ENCODE measurements at regions not wholly inside any gene's neighbourhood (a gene's known extent, or its start where the extent isn't known, plus 50 kb on each side); places are given as distances from the start of the nearest gene placed in this dataset.
"Not testable (repeated sequence)": the region's sequence is repeated elsewhere in the genome, so short reads cannot be mapped to it uniquely, and the experiment has no call there.

- DNase-seq, result no peak
These were observed 83.6 kb upstream of the RGS1 start for GRCh38 chr1:192491804-192492554.

GRCh38 chr1:192493584-192493983 is 82.0 kb upstream of the RGS1 start:
- no peak for DNase-seq
- TF ChIP-seq POLR2A (IDR thresholded peaks at IDR 0.05; ENCODE audit: low read length) (no peak), GATA1 (IDR thresholded peaks at IDR 0.05; ENCODE audit: low read depth, low read length) (no peak)

More at GRCh38 chr1:192491804-192492554, 83.6 kb upstream of the RGS1 start:
- TF ChIP-seq GATA1 (IDR thresholded peaks at IDR 0.05; ENCODE audit: low read depth, low read length) (no peak), POLR2A (IDR thresholded peaks at IDR 0.05; ENCODE audit: low read length) (no peak)

DNA sequence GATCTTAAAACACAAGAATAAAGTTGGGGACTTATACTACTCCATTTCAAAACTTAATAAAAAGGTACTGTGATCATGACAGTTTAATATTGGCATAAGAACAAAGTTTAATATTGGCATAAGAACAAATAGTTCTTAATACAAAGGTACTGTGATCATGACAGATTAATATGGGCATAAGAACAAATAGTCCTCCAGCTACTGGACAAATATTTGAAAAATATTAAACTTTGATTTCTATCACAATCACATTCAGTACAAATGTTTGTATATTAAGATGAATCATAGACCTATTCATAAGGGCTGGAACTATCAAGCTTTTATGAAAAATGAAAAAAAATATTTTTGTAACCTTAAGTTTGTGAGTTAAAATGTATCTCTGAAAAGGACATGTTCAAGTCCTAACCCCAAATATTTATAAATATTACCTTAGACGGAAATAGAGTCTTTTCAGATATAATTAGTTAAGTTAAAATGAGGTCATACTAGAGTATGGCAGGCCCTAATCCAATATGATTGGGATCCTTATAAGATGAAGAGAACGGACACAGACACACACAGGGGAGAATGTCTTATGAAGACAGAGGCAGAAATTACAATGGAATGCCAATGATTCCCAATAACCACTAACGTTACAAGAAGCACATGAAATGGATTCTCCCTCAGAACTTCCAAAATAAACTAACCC is 79.1 kb upstream of the RGS1 start:
- no peak for DNase-seq
- TF ChIP-seq GATA1 (IDR thresholded peaks at IDR 0.05; ENCODE audit: low read depth, low read length) (no peak), POLR2A (IDR thresholded peaks at IDR 0.05; ENCODE audit: low read length) (no peak)

DNA sequence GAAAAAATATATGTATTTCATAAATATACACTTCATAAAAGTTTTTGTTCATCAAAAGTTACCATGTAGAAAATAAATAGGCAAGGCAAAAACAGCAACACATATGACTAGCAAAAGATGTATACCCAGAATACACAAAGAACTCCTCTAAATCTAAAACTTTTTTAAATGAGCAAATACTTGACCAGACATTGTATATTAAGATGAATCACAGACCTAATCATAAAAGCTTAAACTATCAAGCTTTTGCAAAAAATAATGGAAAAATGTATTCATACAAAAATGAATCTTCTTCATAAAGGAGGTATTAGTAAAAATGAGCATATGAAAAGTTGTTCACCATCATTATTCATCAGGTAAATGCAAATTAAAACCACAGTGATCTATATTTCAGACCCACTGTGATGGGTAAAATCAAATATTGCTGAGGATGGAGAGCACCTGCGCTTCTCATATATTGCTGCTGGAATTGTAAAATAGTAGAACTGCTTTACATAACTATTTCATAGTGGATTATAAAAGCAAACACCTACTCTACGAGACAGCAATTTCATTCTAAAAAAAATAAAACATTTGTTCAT is 78.3 kb upstream of the RGS1 start:
- no peak for DNase-seq
- no peak for TF ChIP-seq GATA1 (IDR thresholded peaks at IDR 0.05; ENCODE audit: low read depth, low read length)
- TF ChIP-seq POLR2A (IDR thresholded peaks at IDR 0.05; ENCODE audit: low read length), result no peak

DNA sequence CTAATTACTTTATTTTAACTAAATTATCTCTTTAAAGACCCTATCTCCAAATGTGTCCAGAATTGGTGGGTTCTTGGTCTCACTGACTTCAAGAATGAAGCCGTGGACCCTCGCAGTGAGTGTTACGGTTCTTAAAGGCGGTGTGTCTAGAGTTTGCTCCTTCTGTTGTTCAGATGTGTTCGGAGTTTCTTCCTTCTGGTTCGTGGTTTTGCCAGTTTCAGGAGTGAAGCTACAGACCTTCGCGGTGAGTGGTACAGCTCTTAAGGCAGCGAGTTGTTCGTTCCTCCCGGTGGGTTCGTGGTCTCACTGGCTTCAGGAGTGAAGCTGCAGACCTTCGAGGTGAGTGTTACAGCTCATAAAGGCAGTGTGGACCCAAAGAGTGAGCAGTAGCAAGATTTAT is 77.5 kb upstream of the RGS1 start:
- not testable (repeated sequence) for DNase-seq

GRCh38 chr1:192499061-192499581 is 76.5 kb upstream of the RGS1 start:
- not testable (repeated sequence) for DNase-seq

DNA sequence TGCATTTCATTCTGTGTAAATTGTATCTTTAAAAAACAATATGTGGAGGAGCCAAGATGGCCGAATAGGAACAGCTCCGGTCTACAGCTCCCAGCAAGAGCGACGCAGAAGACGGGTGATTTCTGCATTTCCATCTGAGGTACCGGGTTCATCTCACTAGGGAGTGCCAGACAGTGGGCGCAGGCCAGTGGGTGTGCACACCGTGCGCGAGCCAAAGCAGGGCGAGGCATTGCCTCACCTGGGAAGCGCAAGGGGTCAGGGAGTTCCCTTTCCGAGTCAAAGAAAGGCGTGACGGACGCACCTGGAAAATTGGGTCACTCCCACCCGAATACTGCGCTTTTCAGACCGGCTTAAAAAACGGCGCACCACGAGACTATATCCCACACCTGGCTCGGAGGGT is 75.0 kb upstream of the RGS1 start:
- not testable (repeated sequence) for DNase-seq

DNA sequence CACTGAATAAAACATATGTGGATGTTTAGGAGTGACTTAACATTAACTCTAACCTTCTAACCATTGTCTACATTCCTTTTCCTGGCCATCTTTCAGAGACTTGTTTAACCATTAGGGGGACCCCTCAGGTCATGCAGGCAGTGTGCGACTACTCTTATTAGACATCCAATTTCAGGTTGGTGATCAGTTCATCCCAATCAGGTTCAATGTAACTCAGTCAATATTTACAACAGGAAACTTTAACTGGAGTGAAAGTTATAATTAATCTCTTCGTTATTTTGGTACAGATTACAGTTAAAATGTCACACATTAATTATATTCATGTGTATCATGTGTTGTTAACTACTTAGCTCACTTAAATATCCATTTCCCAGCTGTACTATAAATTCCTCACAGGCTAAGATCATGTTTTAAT is 68.8 kb upstream of the RGS1 start:
- DNase-seq, result peak; percentile 6 to 23
- TF ChIP-seq GATA1 (IDR thresholded peaks at IDR 0.05; ENCODE audit: low read depth, low read length), result no peak

- TF ChIP-seq POLR2A (IDR thresholded peaks at IDR 0.05; ENCODE audit: low read length), result no peak
- no peak for TF ChIP-seq GATA1 (IDR thresholded peaks at IDR 0.05; ENCODE audit: low read depth, low read length)
- DNase-seq, result no peak
These were observed 63.0 kb upstream of the RGS1 start for GRCh38 chr1:192512426-192513162.

DNA sequence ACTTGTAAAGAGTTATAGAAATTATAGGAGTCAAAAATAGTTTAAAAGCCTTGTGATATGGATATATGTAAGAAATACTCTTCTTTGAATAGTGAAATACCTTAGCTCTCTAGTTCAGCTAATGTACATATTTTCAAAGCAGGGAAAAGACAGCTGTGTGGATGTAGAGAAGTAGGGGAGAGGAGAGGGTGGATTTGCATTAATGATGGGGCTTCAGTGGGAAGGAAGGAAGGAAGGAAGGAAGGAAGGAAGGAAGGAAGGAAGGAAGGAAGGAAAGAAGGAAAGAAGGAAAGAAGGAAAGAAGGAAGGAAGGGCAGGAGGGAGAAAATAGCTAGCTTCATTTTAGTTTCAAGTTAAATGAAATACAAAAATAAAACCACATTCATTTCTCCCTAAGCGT is 62.4 kb upstream of the RGS1 start:
- DNase-seq, result no peak
- no peak for TF ChIP-seq POLR2A (IDR thresholded peaks at IDR 0.05; ENCODE audit: low read length)
- TF ChIP-seq GATA1 (IDR thresholded peaks at IDR 0.05; ENCODE audit: low read depth, low read length), result no peak

- DNase-seq, result no peak
- TF ChIP-seq POLR2A (IDR thresholded peaks at IDR 0.05; ENCODE audit: low read length) (no peak), GATA1 (IDR thresholded peaks at IDR 0.05; ENCODE audit: low read depth, low read length) (no peak)
These were observed 61.9 kb upstream of the RGS1 start for GRCh38 chr1:192513697-192514096.

DNA sequence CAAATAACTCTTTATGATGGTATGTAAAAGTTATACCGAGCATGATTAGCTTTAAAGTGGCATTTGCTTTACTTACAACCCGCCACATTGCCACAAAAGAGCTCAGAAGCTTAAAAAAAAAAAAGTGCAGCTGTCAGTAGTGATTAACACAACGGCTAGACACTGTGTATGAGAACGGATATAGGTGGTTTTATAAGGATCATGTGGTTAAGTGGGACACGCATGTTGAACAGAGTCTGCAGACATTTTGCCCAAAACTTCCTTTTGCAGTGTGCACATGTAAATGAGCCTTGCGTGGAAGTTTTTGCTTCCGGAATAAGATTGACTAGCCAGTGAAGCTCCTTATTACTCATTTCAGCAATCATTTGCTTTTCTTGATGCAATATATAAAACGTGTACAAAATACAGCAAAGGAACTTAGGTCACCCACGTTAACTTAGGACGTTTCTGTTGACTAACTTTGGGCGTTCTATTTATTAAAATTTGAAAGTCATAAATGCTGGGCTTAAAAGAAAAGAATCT is 58.7 kb upstream of the RGS1 start:
- peak; percentile 5 to 22 for DNase-seq
- TF ChIP-seq POLR2A (IDR thresholded peaks at IDR 0.05; ENCODE audit: low read length) (no peak), GATA1 (IDR thresholded peaks at IDR 0.05; ENCODE audit: low read depth, low read length) (no peak)

- not testable (repeated sequence) for DNase-seq
These were observed 57.7 kb upstream of the RGS1 start for GRCh38 chr1:192517716-192518355.

DNA sequence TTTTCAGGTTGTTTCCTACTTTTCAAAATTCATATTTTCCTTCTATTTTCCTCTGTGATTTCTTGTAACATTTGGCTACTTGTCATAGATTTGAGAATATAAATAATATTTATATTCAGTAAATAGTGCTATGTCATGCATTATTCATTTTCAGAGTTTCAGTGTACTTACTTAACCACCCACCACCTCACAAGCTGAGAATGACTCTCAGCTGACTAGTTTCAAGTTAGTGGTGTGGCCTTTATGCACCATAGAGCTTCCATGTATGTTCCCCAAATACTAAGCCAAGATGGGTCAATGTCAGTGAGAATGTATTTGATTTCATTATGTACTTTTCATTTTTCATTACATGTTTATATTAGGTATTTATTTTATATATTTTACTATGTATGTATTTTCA is 56.9 kb upstream of the RGS1 start:
- TF ChIP-seq POLR2A (IDR thresholded peaks at IDR 0.05; ENCODE audit: low read length), result no peak
- TF ChIP-seq GATA1 (IDR thresholded peaks at IDR 0.05; ENCODE audit: low read depth, low read length), result no peak
- no peak for DNase-seq
